ENCODE measurements at regions not wholly inside any gene's neighbourhood (a gene's known extent, or its start where the extent isn't known, plus 50 kb on each side); places are given as distances from the start of the nearest gene placed in this dataset.

DNA sequence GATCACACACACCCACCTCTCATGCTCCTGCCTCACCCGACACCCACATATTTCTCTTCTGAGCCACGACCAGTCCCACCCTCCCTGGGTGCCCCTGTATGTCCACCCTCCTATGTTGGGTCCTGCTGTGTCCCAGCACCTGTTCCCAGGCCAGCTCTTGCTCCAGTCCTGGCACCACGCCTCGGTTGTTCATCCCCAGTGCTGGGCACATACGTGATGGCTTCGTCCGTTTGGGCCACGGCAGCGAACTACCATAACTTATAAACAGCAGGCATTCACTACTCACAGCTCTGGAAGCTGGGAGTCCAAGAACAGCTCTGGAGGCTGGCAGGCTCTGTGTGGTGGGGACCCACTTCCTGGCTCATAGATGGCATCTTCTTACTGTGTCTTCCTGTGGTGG, 116.9 kb downstream of the BRD1 start:
- TF ChIP-seq, protein P1, sequence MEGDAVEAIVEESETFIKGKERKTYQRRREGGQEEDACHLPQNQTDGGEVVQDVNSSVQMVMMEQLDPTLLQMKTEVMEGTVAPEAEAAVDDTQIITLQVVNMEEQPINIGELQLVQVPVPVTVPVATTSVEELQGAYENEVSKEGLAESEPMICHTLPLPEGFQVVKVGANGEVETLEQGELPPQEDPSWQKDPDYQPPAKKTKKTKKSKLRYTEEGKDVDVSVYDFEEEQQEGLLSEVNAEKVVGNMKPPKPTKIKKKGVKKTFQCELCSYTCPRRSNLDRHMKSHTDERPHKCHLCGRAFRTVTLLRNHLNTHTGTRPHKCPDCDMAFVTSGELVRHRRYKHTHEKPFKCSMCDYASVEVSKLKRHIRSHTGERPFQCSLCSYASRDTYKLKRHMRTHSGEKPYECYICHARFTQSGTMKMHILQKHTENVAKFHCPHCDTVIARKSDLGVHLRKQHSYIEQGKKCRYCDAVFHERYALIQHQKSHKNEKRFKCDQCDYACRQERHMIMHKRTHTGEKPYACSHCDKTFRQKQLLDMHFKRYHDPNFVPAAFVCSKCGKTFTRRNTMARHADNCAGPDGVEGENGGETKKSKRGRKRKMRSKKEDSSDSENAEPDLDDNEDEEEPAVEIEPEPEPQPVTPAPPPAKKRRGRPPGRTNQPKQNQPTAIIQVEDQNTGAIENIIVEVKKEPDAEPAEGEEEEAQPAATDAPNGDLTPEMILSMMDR (IDR thresholded peaks at IDR 0.05; ENCODE audit: low read depth, low read length, poor library complexity, severe bottlenecking): no peak
- TF ChIP-seq EZH2phosphoT487 (IDR thresholded peaks at IDR 0.05; ENCODE audit: borderline replicate concordance, low read length): no peak
